Body of pancreas (tissue), 4 donors: ENCODE measurements at regions not wholly inside any gene's neighbourhood (a gene's known extent, or its start where the extent isn't known, plus 50 kb on each side); places are given as distances from the start of the nearest gene placed in this dataset.

ENCODE experiments used
- ATAC-seq: fragments of 150-250 bp; one replicate; pipeline ENCODE4 v1.9.1; 2016
- DNase-seq, 4 donors: peaks; one replicate each; pipeline ENCODE4 v3.0.0-alpha.2; 2019
- H3K27ac ChIP-seq, 4 donors: fragments of 200-600 bp; sonication (generic); 1 replicate in 3 of 4; 2 replicates in 1 of 4; pipeline versions ENCODE4 v1.5.1 to v1.6.1; 2016 to 2019; ENCODE audit warnings: mild to moderate bottlenecking in 1 of 4, mixed read lengths in 1 of 4, moderate library complexity in 1 of 4
- H3K27me3 ChIP-seq, 2 donors: fragments of 200-600 bp; sonication (generic); one replicate each; pipeline ENCODE4 v1.6.0; 2016; ENCODE audit warnings: mild to moderate bottlenecking in 1 of 2
- H3K36me3 ChIP-seq, 2 donors: fragments of 200-600 bp; sonication (generic); replicated peaks in 1 of 2; 2 replicates each; pipeline ENCODE4 v1.5.1; 2016; ENCODE audit warnings: low read depth in 2 of 2; ENCODE audit not compliant: insufficient read depth in 1 of 2
- H3K4me1 ChIP-seq: fragments of 200-600 bp; sonication (generic); one replicate; pipeline ENCODE4 v1.6.0; 2016
- H3K4me3 ChIP-seq, 2 donors: fragments of 200-600 bp; sonication (generic); 1 replicate in 1 of 2; 2 replicates in 1 of 2; pipeline ENCODE4 v1.5.1; 2016 to 2019
- H3K9me3 ChIP-seq, 3 donors: fragments of 200-600 bp; sonication (generic); 1 replicate in 2 of 3; 2 replicates in 1 of 3; pipeline ENCODE4 v1.5.1; 2016
- POLR2A ChIP-seq, 3 donors: fragments of 450-650 bp; IDR thresholded peaks; one replicate each; pipeline ENCODE4 v1.6.1; 2016; ENCODE audit warnings: antibody characterized with exemption in 3 of 3, mild to moderate bottlenecking in 2 of 3
- WGBS, 2 donors: methylation state at CpG; one replicate each; pipeline ENCODE4 v1.1.5; 2017; 5-methylcytosine and 5-hydroxymethylcytosine counted together
- intact Hi-C: fragments of 100-400 bp; cut with DNase I; formaldehyde crosslinking; loops from one replicate; pipeline ENCODE4 v1.15.1; 2023
- TF ChIP-seq, protein P1 (sequence below), 7 experiments: fragments of 450-650 bp in 4 of 7; fragments of 200-600 bp in 3 of 7; sonication (generic) in 3 of 7; IDR thresholded peaks; one replicate each; pipeline ENCODE4 v1.5.1; 2016 to 2019; ENCODE audit warnings: antibody characterized with exemption in 7 of 7

GRCh38 chr16:49018259-49018931 is 263.2 kb downstream of the CBLN1 start:
- DNase-seq (no peak), ATAC-seq (no peak)
- WGBS, 2 donors, result 35 to 36% methylated on average over 3 of the region's 3 CpGs
- no peak for TF ChIP-seq POLR2A (IDR thresholded peaks at IDR 0.05)
- TF ChIP-seq, protein P1, sequence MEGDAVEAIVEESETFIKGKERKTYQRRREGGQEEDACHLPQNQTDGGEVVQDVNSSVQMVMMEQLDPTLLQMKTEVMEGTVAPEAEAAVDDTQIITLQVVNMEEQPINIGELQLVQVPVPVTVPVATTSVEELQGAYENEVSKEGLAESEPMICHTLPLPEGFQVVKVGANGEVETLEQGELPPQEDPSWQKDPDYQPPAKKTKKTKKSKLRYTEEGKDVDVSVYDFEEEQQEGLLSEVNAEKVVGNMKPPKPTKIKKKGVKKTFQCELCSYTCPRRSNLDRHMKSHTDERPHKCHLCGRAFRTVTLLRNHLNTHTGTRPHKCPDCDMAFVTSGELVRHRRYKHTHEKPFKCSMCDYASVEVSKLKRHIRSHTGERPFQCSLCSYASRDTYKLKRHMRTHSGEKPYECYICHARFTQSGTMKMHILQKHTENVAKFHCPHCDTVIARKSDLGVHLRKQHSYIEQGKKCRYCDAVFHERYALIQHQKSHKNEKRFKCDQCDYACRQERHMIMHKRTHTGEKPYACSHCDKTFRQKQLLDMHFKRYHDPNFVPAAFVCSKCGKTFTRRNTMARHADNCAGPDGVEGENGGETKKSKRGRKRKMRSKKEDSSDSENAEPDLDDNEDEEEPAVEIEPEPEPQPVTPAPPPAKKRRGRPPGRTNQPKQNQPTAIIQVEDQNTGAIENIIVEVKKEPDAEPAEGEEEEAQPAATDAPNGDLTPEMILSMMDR (IDR thresholded peaks at IDR 0.05), result no peak
- Histone ChIP-seq H3K4me1 (no peaks in the 10 kb centered on the region), H3K4me3 (no peak overlapping the region), H3K27ac (no peak overlapping the region), H3K27me3 (peaks cover 0 to 13% of the 10 kb centered on the region in 2 donors), H3K9me3 (no peaks in the 10 kb centered on the region), H3K36me3 (no peaks in the 10 kb centered on the region)
- intact Hi-C loops, result no loop called here

- intact Hi-C loops, result no loop called here
- ATAC-seq (no peak), DNase-seq (no peak)
- no peak overlapping the region for H3K27ac ChIP-seq
- 43 to 68% methylated on average over 2 of the region's 2 CpGs for WGBS, 2 donors
- H3K9me3 ChIP-seq, result no peaks in the 10 kb centered on the region
- TF ChIP-seq, protein P1 (IDR thresholded peaks at IDR 0.05), result no peak
- no peak for TF ChIP-seq POLR2A (IDR thresholded peaks at IDR 0.05)
- H3K27me3 ChIP-seq, result peaks cover 0 to 13% of the 10 kb centered on the region in 2 donors
- no peak overlapping the region for H3K4me3 ChIP-seq
- no peaks in the 10 kb centered on the region for H3K36me3 ChIP-seq
- no peaks in the 10 kb centered on the region for H3K4me1 ChIP-seq
These were observed 264.1 kb downstream of the CBLN1 start for GRCh38 chr16:49017501-49017900.

GRCh38 chr16:49016461-49016860 is 265.2 kb downstream of the CBLN1 start:
- TF ChIP-seq POLR2A (IDR thresholded peaks at IDR 0.05), result no peak
- TF ChIP-seq, protein P1 (IDR thresholded peaks at IDR 0.05), result no peak
- intact Hi-C loops, result no loop called here
- H3K27ac ChIP-seq, result no peak overlapping the region
- H3K27me3 ChIP-seq, result peaks cover 0 to 13% of the 10 kb centered on the region in 2 donors
- no peaks in the 10 kb centered on the region for H3K36me3 ChIP-seq
- no peak for DNase-seq
- H3K4me1 ChIP-seq, result no peaks in the 10 kb centered on the region
- H3K4me3 ChIP-seq, result no peak overlapping the region
- H3K9me3 ChIP-seq, result no peaks in the 10 kb centered on the region
- ATAC-seq, result no peak
- WGBS, 2 donors, result 45 to 56% methylated on average over 8 of the region's 8 CpGs

GRCh38 chr16:49015225-49015592 is 266.4 kb downstream of the CBLN1 start:
- Histone ChIP-seq H3K4me1 (no peaks in the 10 kb centered on the region), H3K9me3 (no peaks in the 10 kb centered on the region), H3K36me3 (no peaks in the 10 kb centered on the region), H3K27me3 (peaks cover 0 to 13% of the 10 kb centered on the region in 2 donors), H3K4me3 (no peak overlapping the region), H3K27ac (no peak overlapping the region)
- no peak for ATAC-seq
- 13 to 19% methylated on average over 6 of the region's 6 CpGs for WGBS, 2 donors
- intact Hi-C loops, result no loop called here
- TF ChIP-seq, protein P1 (IDR thresholded peaks at IDR 0.05), result no peak
- no peak for TF ChIP-seq POLR2A (IDR thresholded peaks at IDR 0.05)
- no peak for DNase-seq
